ENCODE measurements at regions not wholly inside any gene's neighbourhood (a gene's known extent, or its start where the extent isn't known, plus 50 kb on each side); places are given as distances from the start of the nearest gene placed in this dataset.
A peak's percentile ranks its signal among the peaks of the same experiment; 100 is the strongest.

- H3K4me3 ChIP-seq (ENCODE audit: low read depth, low read length): no peak overlapping the region
- no peak for DNase-seq (ENCODE audit: low read depth)
Observed at GRCh38 chr1:238562341-238562740, 671.6 kb upstream of the ZP4 start.

DNA sequence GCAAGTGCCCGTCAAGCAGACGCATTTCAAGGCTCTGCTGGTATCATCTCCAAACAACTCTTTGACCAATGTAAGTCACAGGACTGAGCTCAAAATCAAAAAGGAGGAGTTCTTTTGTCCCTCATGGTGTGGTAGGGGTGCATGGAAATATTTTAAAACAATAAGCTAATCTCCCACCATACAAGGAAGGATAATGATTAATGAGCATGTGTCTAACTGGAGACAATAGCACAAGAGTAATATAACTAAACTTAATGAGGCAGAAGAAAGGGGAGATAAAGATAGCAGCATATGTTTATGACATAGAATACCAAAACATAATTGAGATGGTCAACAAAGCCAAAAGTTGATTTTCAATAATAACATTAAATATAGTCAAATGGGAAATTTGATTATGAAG is 668.0 kb upstream of the ZP4 start:
- TF ChIP-seq, protein P1, sequence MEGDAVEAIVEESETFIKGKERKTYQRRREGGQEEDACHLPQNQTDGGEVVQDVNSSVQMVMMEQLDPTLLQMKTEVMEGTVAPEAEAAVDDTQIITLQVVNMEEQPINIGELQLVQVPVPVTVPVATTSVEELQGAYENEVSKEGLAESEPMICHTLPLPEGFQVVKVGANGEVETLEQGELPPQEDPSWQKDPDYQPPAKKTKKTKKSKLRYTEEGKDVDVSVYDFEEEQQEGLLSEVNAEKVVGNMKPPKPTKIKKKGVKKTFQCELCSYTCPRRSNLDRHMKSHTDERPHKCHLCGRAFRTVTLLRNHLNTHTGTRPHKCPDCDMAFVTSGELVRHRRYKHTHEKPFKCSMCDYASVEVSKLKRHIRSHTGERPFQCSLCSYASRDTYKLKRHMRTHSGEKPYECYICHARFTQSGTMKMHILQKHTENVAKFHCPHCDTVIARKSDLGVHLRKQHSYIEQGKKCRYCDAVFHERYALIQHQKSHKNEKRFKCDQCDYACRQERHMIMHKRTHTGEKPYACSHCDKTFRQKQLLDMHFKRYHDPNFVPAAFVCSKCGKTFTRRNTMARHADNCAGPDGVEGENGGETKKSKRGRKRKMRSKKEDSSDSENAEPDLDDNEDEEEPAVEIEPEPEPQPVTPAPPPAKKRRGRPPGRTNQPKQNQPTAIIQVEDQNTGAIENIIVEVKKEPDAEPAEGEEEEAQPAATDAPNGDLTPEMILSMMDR (IDR thresholded peaks at IDR 0.05; ENCODE audit: insufficient read depth, low read length, poor library complexity, severe bottlenecking): no peak
- no peak overlapping the region for H3K4me3 ChIP-seq (ENCODE audit: low read depth, low read length)
- no peaks in the 10 kb centered on the region for H3K27me3 ChIP-seq (ENCODE audit: control insufficient read depth, insufficient read depth, low read length)
- no peak for DNase-seq (ENCODE audit: low read depth)
- no peaks in the 10 kb centered on the region for H3K36me3 ChIP-seq (ENCODE audit: control insufficient read depth, insufficient read depth, low read length)

More at GRCh38 chr1:238562341-238562740, 671.6 kb upstream of the ZP4 start:
- Histone ChIP-seq H3K27me3 (ENCODE audit: control insufficient read depth, insufficient read depth, low read length) (no peaks in the 10 kb centered on the region), H3K36me3 (ENCODE audit: control insufficient read depth, insufficient read depth, low read length) (no peaks in the 10 kb centered on the region)
- TF ChIP-seq, protein P1 (IDR thresholded peaks at IDR 0.05; ENCODE audit: insufficient read depth, low read length, poor library complexity, severe bottlenecking): no peak

GRCh38 chr1:238558156-238558555 is 667.4 kb upstream of the ZP4 start:
- H3K27me3 ChIP-seq (ENCODE audit: control insufficient read depth, insufficient read depth, low read length): no peaks in the 10 kb centered on the region
- H3K4me3 ChIP-seq (ENCODE audit: low read depth, low read length): no peak overlapping the region
- TF ChIP-seq, protein P1 (IDR thresholded peaks at IDR 0.05; ENCODE audit: insufficient read depth, low read length, poor library complexity, severe bottlenecking): no peak
- DNase-seq (ENCODE audit: low read depth): peak; percentile 73
- H3K36me3 ChIP-seq (ENCODE audit: control insufficient read depth, insufficient read depth, low read length): no peaks in the 10 kb centered on the region

- no peak for DNase-seq (ENCODE audit: low read depth)
- TF ChIP-seq, protein P1 (IDR thresholded peaks at IDR 0.05; ENCODE audit: insufficient read depth, low read length, poor library complexity, severe bottlenecking): no peak
- Histone ChIP-seq H3K4me3 (ENCODE audit: low read depth, low read length) (no peak overlapping the region), H3K36me3 (ENCODE audit: control insufficient read depth, insufficient read depth, low read length) (no peaks in the 10 kb centered on the region), H3K27me3 (ENCODE audit: control insufficient read depth, insufficient read depth, low read length) (no peaks in the 10 kb centered on the region)
Observed at GRCh38 chr1:238552271-238552670, 661.5 kb upstream of the ZP4 start.

GRCh38 chr1:238549137-238549536 is 658.4 kb upstream of the ZP4 start:
- H3K27me3 ChIP-seq (ENCODE audit: control insufficient read depth, insufficient read depth, low read length): no peaks in the 10 kb centered on the region
- no peak for DNase-seq (ENCODE audit: low read depth)
- H3K36me3 ChIP-seq (ENCODE audit: control insufficient read depth, insufficient read depth, low read length): no peaks in the 10 kb centered on the region
- H3K4me3 ChIP-seq (ENCODE audit: low read depth, low read length): no peak overlapping the region
- TF ChIP-seq, protein P1 (IDR thresholded peaks at IDR 0.05; ENCODE audit: insufficient read depth, low read length, poor library complexity, severe bottlenecking): no peak

GRCh38 chr1:238546118-238546517 is 655.4 kb upstream of the ZP4 start:
- H3K27me3 ChIP-seq (ENCODE audit: control insufficient read depth, insufficient read depth, low read length): no peaks in the 10 kb centered on the region
- DNase-seq (ENCODE audit: low read depth): no peak
- no peak overlapping the region for H3K4me3 ChIP-seq (ENCODE audit: low read depth, low read length)
- TF ChIP-seq, protein P1 (IDR thresholded peaks at IDR 0.05; ENCODE audit: insufficient read depth, low read length, poor library complexity, severe bottlenecking): no peak
- H3K36me3 ChIP-seq (ENCODE audit: control insufficient read depth, insufficient read depth, low read length): no peaks in the 10 kb centered on the region

All from kidney epithelial cell (primary cell).